PFSK-1 (cell line): ENCODE measurements at regions not wholly inside any gene's neighbourhood (a gene's known extent, or its start where the extent isn't known, plus 50 kb on each side); places are given as distances from the start of the nearest gene placed in this dataset.

Source experiments
- POLR2AphosphoS5 ChIP-seq: IDR thresholded peaks from 2 replicates; pipeline ENCODE4 v1.6.1; 2012; ENCODE audit warnings: low read depth, mild to moderate bottlenecking, control low read depth, low read length, moderate library complexity
- SIN3A ChIP-seq: IDR thresholded peaks from 2 replicates; pipeline ENCODE4 v1.6.1; 2012; ENCODE audit warnings: mild to moderate bottlenecking, low read length, moderate library complexity, borderline replicate concordance; ENCODE audit not compliant: insufficient read depth
- TAF1 ChIP-seq: IDR thresholded peaks from 2 replicates; pipeline ENCODE4 v1.6.1; 2012; ENCODE audit warnings: low read length, control low read depth, borderline replicate concordance; ENCODE audit not compliant: insufficient read depth

DNA sequence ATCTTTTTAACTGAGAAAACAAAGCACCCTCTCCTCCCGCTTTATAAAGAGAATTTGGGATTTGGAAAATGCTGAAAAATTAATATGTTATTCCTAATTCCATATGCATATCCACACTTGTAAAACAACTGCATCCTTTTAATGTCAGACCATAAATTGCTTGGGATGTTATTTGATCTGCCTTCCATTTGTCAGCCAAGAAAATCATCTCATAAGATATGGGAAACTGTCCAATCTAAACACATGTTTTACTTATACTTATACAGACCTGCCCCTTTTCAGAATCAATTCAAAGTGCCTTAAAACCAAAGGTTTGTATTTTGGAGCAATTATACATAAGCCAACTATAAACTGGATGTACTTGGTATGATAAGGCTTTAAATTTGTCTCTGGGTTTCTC is 595.5 kb upstream of the PFKP start:
- TF ChIP-seq POLR2AphosphoS5 (no peak), SIN3A (no peak), TAF1 (no peak)
